SU-DHL-6 (cell line): ENCODE measurements at regions not wholly inside any gene's neighbourhood (a gene's known extent, or its start where the extent isn't known, plus 50 kb on each side); places are given as distances from the start of the nearest gene placed in this dataset.

Experiments used
- H2AFZ ChIP-seq: fragments of 200-600 bp; sonication (generic); 2 replicates; pipeline ENCODE4 v1.6.1; 2014; ENCODE audit warnings: low read depth, mild to moderate bottlenecking, moderate library complexity, mixed read lengths, antibody characterized with exemption, low read length; ENCODE audit not compliant: severe bottlenecking
- H3F3A ChIP-seq: fragments of 200-600 bp; shearing (Covaris generic); 2 replicates; pipeline ENCODE4 v1.6.0; 2016; ENCODE audit warnings: antibody characterized with exemption, mild to moderate bottlenecking; ENCODE audit not compliant: insufficient read depth
- H3K27ac ChIP-seq: fragments of 200-600 bp; sonication (generic); 2 replicates; pipeline ENCODE4 v1.5.1; 2016; ENCODE audit warnings: low read depth, mild to moderate bottlenecking, low read length, moderate library complexity, mixed read lengths
- H3K27me3 ChIP-seq: fragments of 200-600 bp; sonication (generic), shearing (Covaris generic); 2 replicates; pipeline ENCODE4 v1.6.0; 2014; ENCODE audit warnings: mild to moderate bottlenecking, low read length
- H3K36me3 ChIP-seq: fragments of 200-600 bp; sonication (generic); 2 replicates; pipeline ENCODE4 v1.6.1; 2014; ENCODE audit warnings: mild to moderate bottlenecking, low read length, mixed read lengths
- H3K4me2 ChIP-seq: fragments of 300-600, 200-600 bp; shearing (Covaris generic), sonication (generic); 2 replicates; pipeline ENCODE4 v1.6.0; 2014; ENCODE audit warnings: low read length, low read depth, mild to moderate bottlenecking; ENCODE audit not compliant: poor library complexity, severe bottlenecking
- H3K4me3 ChIP-seq: fragments of 200-600 bp; sonication (generic); 2 replicates; pipeline ENCODE4 v1.5.1; 2014; ENCODE audit warnings: antibody characterized with exemption, low read length, mild to moderate bottlenecking, mixed read lengths; ENCODE audit not compliant: insufficient read depth, poor library complexity, severe bottlenecking
- H3K79me2 ChIP-seq: fragments of 200-600 bp; sonication (generic); 2 replicates; pipeline ENCODE4 v1.6.1; 2014; ENCODE audit warnings: mild to moderate bottlenecking, low read length, moderate library complexity; ENCODE audit not compliant: insufficient read depth
- H3K9ac ChIP-seq: fragments of 200-600 bp; sonication (generic); 2 replicates; pipeline ENCODE4 v1.7.0; 2014; ENCODE audit warnings: mild to moderate bottlenecking, low read length
- H3K9me2 ChIP-seq: fragments of 200-600 bp; sonication (generic); replicated peaks from 2 replicates; pipeline ENCODE4 v1.6.1; 2014; ENCODE audit warnings: low read length; ENCODE audit not compliant: insufficient read depth
- H3K9me3 ChIP-seq: fragments of 200-600 bp; sonication (generic); 2 replicates; pipeline ENCODE4 v1.6.1; 2014; ENCODE audit warnings: low read length, mixed read lengths; ENCODE audit not compliant: insufficient read depth
- H4K20me1 ChIP-seq: fragments of 200-600 bp; sonication (generic); 2 replicates; pipeline ENCODE4 v1.6.1; 2014; ENCODE audit warnings: low read depth, mild to moderate bottlenecking, antibody characterized with exemption, low read length, moderate library complexity, mixed read lengths
- CTCF ChIP-seq: fragments of 200-600 bp; sonication (generic); IDR thresholded peaks from one replicate; pipeline ENCODE4 v1.5.1; 2017; ENCODE audit warnings: antibody characterized with exemption, mild to moderate bottlenecking, low read length, moderate library complexity; ENCODE audit not compliant: insufficient read depth, poor library complexity, severe bottlenecking
- EZH2phosphoT487 ChIP-seq: fragments of 200-600 bp; sonication (generic), shearing (Covaris generic); conservative IDR thresholded peaks from 2 replicates; pipeline ENCODE4 v1.6.1; 2018; ENCODE audit warnings: mild to moderate bottlenecking, antibody characterized with exemption, low read length, moderate library complexity, mixed read lengths

- Histone ChIP-seq H3K36me3 (no peaks in the 10 kb centered on the region), H3K9me3 (no peaks in the 10 kb centered on the region; the same call in 1 of the 2 replicates), H4K20me1 (no peaks in the 10 kb centered on the region), H3K9me2 (no peaks in the 10 kb centered on the region), H3K79me2 (no peaks in the 10 kb centered on the region), H3K4me3 (no peak overlapping the region), H2AFZ (no peak overlapping the region), H3K27ac (no peak overlapping the region), H3K9ac (no peak overlapping the region), H3K4me2 (no peak overlapping the region), H3F3A (no peaks in the 10 kb centered on the region), H3K27me3 (no peaks in the 10 kb centered on the region)
- TF ChIP-seq CTCF (no peak), EZH2phosphoT487 (no peak)
These were observed 111.4 kb upstream of the ATXN1 start for GRCh38 chr6:16872543-16873235.

- no peaks in the 10 kb centered on the region for H3F3A ChIP-seq
- no peaks in the 10 kb centered on the region for H3K79me2 ChIP-seq
- no peak overlapping the region for H2AFZ ChIP-seq
- no peak for TF ChIP-seq CTCF
- no peak overlapping the region for H3K9ac ChIP-seq
- H3K4me3 ChIP-seq = no peak overlapping the region
- H3K27ac ChIP-seq = no peak overlapping the region
- no peaks in the 10 kb centered on the region for H3K36me3 ChIP-seq
- no peaks in the 10 kb centered on the region for H3K9me2 ChIP-seq
- H3K27me3 ChIP-seq = no peaks in the 10 kb centered on the region
- H3K9me3 ChIP-seq = no peaks in the 10 kb centered on the region
- H4K20me1 ChIP-seq = no peaks in the 10 kb centered on the region
- no peak overlapping the region for H3K4me2 ChIP-seq
These were observed 109.8 kb upstream of the ATXN1 start for GRCh38 chr6:16871047-16871446.

- Histone ChIP-seq H3K9me3 (no peaks in the 10 kb centered on the region), H3K4me2 (no peak overlapping the region), H2AFZ (no peak overlapping the region), H3K27me3 (no peaks in the 10 kb centered on the region), H3K79me2 (no peaks in the 10 kb centered on the region), H3K27ac (no peak overlapping the region), H3K9me2 (no peaks in the 10 kb centered on the region), H3K36me3 (no peaks in the 10 kb centered on the region), H3F3A (no peaks in the 10 kb centered on the region), H3K4me3 (no peak overlapping the region), H3K9ac (no peak overlapping the region), H4K20me1 (no peaks in the 10 kb centered on the region)
- TF ChIP-seq EZH2phosphoT487 (no peak), CTCF (no peak)
These were observed 107.7 kb upstream of the ATXN1 start for GRCh38 chr6:16868968-16869367.
